Fibroblast of the aortic adventitia (primary cell): ENCODE measurements at regions not wholly inside any gene's neighbourhood (a gene's known extent, or its start where the extent isn't known, plus 50 kb on each side); places are given as distances from the start of the nearest gene placed in this dataset.

Source experiments
- DNase-seq: peaks from one replicate; pipeline ENCODE4 v3.0.0-alpha.2; 2010; ENCODE audit warnings: low read depth
- H3K4me3 ChIP-seq: 2 replicates; pipeline ENCODE4 v1.5.1; 2011; ENCODE audit warnings: low read depth, mild to moderate bottlenecking, control low read depth, low read length, moderate library complexity
- CTCF ChIP-seq: IDR thresholded peaks from 2 replicates; pipeline ENCODE4 v1.5.1; 2011; ENCODE audit warnings: mild to moderate bottlenecking, low read length, control low read depth, inconsistent platforms; ENCODE audit not compliant: insufficient read depth

- no peak for TF ChIP-seq CTCF
- H3K4me3 ChIP-seq: no peak overlapping the region
These were observed 199.3 kb downstream of the TFAP2C start for GRCh38 chr20:56828402-56828801.

GRCh38 chr20:56829788-56830385 lies 200.8 kb downstream of the TFAP2C start:
- TF ChIP-seq CTCF: no peak
- DNase-seq: no peak
- no peak overlapping the region for H3K4me3 ChIP-seq

More at GRCh38 chr20:56828402-56828801, 199.3 kb downstream of the TFAP2C start:
- DNase-seq: no peak

- no peak for DNase-seq
- TF ChIP-seq CTCF: no peak
- no peak overlapping the region for H3K4me3 ChIP-seq
These were observed 202.7 kb downstream of the TFAP2C start for GRCh38 chr20:56831795-56832194.

GRCh38 chr20:56833427-56833826 lies 204.3 kb downstream of the TFAP2C start:
- no peak for TF ChIP-seq CTCF
- no peak overlapping the region for H3K4me3 ChIP-seq
- no peak for DNase-seq

- H3K4me3 ChIP-seq: no peak overlapping the region
- no peak for TF ChIP-seq CTCF
- no peak for DNase-seq
These were observed 206.9 kb downstream of the TFAP2C start for GRCh38 chr20:56835829-56836550.

GRCh38 chr20:56839222-56839621 lies 210.1 kb downstream of the TFAP2C start:
- no peak overlapping the region for H3K4me3 ChIP-seq
- no peak for TF ChIP-seq CTCF
- DNase-seq: no peak
